PC-9 (cell line): ENCODE measurements at regions not wholly inside any gene's neighbourhood (a gene's known extent, or its start where the extent isn't known, plus 50 kb on each side); places are given as distances from the start of the nearest gene placed in this dataset.

Source experiments
- EZH2 ChIP-seq: fragments of 200-600 bp; sonication (generic); IDR thresholded peaks from 2 replicates; pipeline ENCODE4 v1.8.0; 2017; ENCODE audit warnings: antibody characterized with exemption, low read depth
- TF ChIP-seq, protein P1 (sequence below): fragments of 200-600 bp; sonication (generic); conservative IDR thresholded peaks from 2 replicates; pipeline ENCODE4 v1.6.1; 2017; ENCODE audit warnings: mixed run types, antibody characterized with exemption, mild to moderate bottlenecking, moderate library complexity

GRCh38 chrX:47749185-47749967 lies 87.3 kb upstream of the ZNF81 start:
- TF ChIP-seq, protein P1, sequence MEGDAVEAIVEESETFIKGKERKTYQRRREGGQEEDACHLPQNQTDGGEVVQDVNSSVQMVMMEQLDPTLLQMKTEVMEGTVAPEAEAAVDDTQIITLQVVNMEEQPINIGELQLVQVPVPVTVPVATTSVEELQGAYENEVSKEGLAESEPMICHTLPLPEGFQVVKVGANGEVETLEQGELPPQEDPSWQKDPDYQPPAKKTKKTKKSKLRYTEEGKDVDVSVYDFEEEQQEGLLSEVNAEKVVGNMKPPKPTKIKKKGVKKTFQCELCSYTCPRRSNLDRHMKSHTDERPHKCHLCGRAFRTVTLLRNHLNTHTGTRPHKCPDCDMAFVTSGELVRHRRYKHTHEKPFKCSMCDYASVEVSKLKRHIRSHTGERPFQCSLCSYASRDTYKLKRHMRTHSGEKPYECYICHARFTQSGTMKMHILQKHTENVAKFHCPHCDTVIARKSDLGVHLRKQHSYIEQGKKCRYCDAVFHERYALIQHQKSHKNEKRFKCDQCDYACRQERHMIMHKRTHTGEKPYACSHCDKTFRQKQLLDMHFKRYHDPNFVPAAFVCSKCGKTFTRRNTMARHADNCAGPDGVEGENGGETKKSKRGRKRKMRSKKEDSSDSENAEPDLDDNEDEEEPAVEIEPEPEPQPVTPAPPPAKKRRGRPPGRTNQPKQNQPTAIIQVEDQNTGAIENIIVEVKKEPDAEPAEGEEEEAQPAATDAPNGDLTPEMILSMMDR = no peak
- TF ChIP-seq EZH2 = no peak
